ENCODE measurements at regions not wholly inside any gene's neighbourhood (a gene's known extent, or its start where the extent isn't known, plus 50 kb on each side); places are given as distances from the start of the nearest gene placed in this dataset.
"Not testable (repeated sequence)": the region's sequence is repeated elsewhere in the genome, so short reads cannot be mapped to it uniquely, and the experiment has no call there.

DNA sequence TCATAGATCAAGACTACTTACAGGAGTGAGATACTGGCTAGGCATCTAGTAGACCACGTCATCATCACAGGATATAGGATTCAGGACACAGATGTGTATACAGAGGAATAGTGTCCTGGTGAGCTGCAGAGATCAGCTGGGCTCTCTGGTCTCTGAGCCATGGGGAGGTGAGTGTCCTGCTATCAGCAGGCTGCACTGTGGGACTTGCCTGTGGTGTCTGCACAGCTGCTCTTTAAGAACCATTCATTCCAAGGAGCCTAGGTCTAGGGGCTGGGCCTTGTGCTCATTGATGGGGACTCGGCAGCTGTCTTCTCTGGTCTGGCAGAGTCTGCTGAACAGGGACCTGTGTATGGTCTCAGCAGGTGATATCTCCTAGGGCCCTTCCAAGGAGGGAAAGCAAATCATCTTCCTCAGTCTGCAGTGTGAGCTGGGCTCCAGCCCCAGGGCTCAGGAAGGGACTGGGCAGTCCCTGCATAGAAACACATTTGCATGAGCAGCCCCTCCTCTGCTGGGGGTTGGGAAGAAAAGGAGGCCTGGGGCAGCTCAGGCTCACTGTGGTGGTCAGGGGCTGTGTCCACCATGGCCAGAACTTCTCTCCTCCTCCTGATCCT lies 66.1 kb upstream of the VPREB1 start:
- H3K4me3 ChIP-seq (ENCODE audit: low read depth, low read length): no peak overlapping the region
- TF ChIP-seq, protein P1, sequence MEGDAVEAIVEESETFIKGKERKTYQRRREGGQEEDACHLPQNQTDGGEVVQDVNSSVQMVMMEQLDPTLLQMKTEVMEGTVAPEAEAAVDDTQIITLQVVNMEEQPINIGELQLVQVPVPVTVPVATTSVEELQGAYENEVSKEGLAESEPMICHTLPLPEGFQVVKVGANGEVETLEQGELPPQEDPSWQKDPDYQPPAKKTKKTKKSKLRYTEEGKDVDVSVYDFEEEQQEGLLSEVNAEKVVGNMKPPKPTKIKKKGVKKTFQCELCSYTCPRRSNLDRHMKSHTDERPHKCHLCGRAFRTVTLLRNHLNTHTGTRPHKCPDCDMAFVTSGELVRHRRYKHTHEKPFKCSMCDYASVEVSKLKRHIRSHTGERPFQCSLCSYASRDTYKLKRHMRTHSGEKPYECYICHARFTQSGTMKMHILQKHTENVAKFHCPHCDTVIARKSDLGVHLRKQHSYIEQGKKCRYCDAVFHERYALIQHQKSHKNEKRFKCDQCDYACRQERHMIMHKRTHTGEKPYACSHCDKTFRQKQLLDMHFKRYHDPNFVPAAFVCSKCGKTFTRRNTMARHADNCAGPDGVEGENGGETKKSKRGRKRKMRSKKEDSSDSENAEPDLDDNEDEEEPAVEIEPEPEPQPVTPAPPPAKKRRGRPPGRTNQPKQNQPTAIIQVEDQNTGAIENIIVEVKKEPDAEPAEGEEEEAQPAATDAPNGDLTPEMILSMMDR (IDR thresholded peaks at IDR 0.05; ENCODE audit: borderline replicate concordance, insufficient read depth, low read depth, low read length): no peak

DNA sequence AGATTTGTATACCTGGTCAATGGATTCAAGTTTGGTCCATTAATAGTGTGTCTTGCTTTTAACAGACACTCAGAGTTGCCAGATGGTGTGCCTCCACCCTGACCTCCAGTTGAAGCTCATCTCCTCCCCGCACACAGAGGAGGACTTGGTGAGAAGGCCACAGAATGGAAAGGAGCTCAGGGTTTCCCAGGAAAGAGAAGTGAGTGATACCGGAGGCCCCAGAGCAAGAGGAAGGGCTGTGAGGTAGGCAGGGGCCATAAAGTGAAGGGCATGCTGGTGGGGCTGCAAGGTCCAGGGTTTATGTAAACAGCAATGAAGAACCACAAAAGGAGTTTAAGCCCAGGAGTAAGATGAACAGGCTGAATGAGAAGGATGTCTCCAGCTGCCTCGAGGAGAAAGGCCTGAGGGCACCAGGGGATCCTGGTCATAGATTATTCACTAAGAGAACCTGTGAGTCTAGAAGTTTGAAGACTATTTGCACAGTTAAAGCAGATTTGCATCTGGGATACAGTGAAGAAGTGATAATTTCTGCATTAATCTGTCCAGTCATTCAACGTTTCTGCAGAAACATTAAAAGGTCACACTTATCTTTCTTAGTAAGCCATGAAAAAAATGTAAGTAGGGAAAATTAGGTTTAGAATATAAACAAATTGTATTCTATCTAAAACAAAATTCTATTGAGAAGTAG lies 67.5 kb upstream of the VPREB1 start:
- H3K4me3 ChIP-seq (ENCODE audit: low read depth, low read length): no peak overlapping the region
- TF ChIP-seq, protein P1 (IDR thresholded peaks at IDR 0.05; ENCODE audit: borderline replicate concordance, insufficient read depth, low read depth, low read length): no peak

DNA sequence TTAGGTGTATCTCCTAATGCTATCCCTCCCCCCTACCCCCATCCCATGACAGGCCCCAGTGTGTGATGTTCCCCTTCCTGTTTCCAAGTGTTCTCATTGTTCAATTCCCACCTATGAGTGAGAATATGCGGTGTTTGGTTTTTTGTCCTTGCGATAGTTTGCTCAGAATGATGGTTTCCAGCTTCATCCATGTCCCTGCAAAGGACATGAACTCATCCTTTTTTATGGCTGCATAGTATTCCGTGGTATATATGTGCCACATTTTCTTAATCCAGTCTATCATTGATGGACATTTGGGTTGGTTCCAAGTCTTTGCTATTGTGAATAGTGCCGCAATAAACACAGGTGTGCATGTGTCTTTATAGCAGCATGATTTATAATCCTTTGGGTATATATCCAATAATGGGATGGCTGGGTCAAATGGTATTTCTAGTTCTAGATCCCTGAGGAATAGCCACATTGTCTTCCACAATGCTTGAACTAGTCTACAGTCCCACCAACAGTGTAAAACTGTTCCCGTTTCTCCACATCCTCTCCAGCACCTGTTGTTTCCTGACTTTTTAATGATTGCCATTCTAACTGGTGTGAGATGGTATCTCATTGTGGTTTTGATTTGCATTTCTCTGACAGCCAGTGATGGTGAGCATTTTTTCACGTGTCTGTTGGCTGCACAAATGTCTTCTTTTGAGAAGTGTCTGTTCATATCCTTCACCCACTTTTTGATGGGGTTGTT lies 71.5 kb upstream of the VPREB1 start:
- not testable (repeated sequence) for H3K4me3 ChIP-seq (ENCODE audit: low read depth, low read length)

DNA sequence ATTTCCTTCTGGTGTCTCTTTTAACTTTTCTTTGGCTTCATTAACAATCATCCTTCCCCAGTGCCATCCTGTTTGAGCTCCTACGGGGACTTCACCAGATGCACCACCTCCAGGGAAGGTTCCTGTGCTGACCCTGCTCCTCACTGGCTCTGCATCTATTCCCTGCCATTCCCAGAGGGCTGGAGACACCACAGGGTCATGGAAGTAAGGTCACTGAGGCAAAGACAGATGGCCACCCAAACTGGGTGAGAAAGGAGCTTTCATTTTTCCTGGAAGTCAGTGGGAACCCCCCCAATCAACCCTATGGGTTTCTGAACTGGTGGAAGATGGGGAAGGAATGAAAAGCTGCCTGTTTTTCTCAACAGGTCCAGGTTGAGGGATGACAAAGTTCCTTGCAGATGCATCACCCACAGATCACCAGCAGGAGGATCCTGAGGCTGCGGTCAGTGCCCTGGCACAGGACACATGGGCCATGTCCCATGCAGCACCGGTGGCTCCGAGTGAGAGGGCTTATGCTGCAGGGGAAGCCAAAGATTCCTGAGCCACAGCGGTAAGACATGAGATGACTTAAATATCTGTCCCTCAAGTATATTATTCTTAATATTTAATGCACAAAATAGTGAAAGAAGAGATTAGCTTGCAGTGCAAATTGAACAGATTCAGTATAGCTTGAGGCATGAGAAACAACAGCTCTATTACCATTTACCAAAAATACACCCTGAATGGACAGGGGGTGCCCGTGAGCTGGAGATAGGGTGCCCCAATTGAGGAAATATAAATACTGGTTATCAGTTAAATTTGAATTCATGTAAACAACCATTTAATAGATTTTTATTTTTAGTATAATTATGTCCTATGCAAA lies 73.0 kb upstream of the VPREB1 start:
- TF ChIP-seq, protein P1 (IDR thresholded peaks at IDR 0.05; ENCODE audit: borderline replicate concordance, insufficient read depth, low read depth, low read length): peak; percentile 39; the same call in 1 of the 2 replicates

DNA sequence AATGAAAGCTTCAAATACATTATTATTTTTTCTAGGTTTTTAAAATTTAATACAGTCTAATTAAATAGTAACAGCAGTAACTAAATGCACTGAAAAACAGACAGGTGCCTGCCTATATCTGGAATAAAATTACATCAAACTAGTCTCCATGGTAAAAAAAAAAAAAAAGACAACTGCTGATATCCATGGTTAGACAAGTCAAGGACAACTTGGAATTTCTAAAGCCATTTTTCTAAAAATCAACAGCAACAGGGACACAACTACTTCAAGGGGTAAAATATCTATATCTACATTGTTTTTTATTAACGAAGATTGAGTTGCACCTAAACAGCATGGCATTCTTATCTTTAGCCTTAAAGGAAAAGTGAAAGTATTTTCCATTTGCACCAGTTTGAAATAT lies 74.7 kb upstream of the VPREB1 start:
- no peak overlapping the region for H3K4me3 ChIP-seq (ENCODE audit: low read depth, low read length)
- TF ChIP-seq, protein P1 (IDR thresholded peaks at IDR 0.05; ENCODE audit: borderline replicate concordance, insufficient read depth, low read depth, low read length): no peak

More for the DNA sequence above, 73.0 kb upstream of the VPREB1 start:
- H3K4me3 ChIP-seq (ENCODE audit: low read depth, low read length): no peak overlapping the region

DNA sequence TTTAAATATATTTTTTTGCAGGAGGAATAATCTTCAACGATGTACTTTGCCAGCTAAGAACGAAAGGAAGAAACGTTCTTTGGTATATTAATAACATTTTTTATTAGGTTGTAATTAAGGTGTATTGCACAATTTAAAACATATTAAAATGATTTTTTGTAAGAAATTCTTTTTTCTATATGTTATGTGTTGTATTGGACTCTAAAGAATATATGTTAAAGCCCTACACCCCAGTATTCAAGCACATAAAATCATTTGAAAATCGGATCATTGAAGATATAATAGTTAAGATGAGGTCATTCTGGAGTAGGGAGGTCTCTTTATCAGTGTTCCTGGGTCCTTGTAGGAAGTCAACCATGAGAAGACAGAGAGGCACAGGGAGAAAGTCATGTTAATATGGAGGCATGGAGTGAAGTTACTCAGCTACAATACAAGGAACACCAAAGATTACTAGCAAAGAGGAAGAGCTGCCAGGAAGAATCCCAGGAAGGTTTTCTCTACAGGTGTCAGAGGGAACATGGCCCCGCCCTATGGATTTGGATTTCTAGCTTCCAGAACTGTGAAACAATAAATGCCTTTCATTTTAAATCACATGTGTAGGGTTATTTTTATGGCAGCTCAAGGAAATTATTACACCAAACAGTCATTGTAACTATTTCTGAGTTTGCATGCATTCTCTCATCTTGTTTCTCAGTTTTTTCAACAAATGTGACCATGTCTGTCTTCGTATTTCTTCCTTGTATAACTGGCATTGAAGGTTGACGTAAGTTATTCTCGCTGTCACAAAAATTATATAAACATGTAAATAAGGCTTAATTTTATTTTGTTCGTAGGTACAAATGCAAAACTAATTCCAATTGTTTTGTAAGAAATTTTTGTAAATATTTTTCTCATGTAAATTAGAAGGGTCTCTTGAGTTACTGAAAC lies 75.4 kb upstream of the VPREB1 start:
- TF ChIP-seq, protein P1 (IDR thresholded peaks at IDR 0.05; ENCODE audit: borderline replicate concordance, insufficient read depth, low read depth, low read length): no peak
- no peak overlapping the region for H3K4me3 ChIP-seq (ENCODE audit: low read depth, low read length)

Measured in GM12875 (cell line).